Activated CD8-positive, alpha-beta T cell treated with anti-CD3 and anti-CD28 coated beads for 36 hours (primary cell): ENCODE measurements at regions not wholly inside any gene's neighbourhood (a gene's known extent, or its start where the extent isn't known, plus 50 kb on each side); places are given as distances from the start of the nearest gene placed in this dataset.

Experiments
- ATAC-seq: fragments of 200-7000 bp; cut with Tn5 transposase; one replicate; pipeline ENCODE4 v1.10.0; 2021; ENCODE audit warnings: mild to moderate bottlenecking, moderate library complexity
- CTCF ChIA-PET: fragments of 350-600 bp; sonication (Branson Sonifier 250); formaldehyde crosslinking; loops from one replicate; lab custom pipeline; 2021; ENCODE audit warnings: antibody characterized with exemption; lab: Charles Lee
- POLR2A ChIA-PET: fragments of 350-600 bp; sonication (Branson Sonifier 250); formaldehyde crosslinking; loops from one replicate; lab custom pipeline; 2021; ENCODE audit warnings: antibody characterized with exemption; lab: Charles Lee
- DNase-seq: peaks from one replicate; pipeline ENCODE4 v3.0.0-alpha.2; 2020
- H3K27ac Mint-ChIP-seq: one replicate; pipeline ENCODE4 v1.8.0; 2021; ENCODE audit warnings: mild to moderate bottlenecking, mixed read lengths
- H3K27me3 Mint-ChIP-seq: one replicate; pipeline ENCODE4 v1.8.0; 2021; ENCODE audit warnings: mixed read lengths
- H3K36me3 Mint-ChIP-seq: one replicate; pipeline ENCODE4 v1.8.0; 2021; ENCODE audit warnings: low read depth, mixed read lengths
- H3K4me1 Mint-ChIP-seq: one replicate; pipeline ENCODE4 v1.8.0; 2021; ENCODE audit warnings: low read depth, mixed read lengths
- H3K4me3 Mint-ChIP-seq: one replicate; pipeline ENCODE4 v1.8.0; 2021; ENCODE audit warnings: mild to moderate bottlenecking, moderate library complexity, mixed read lengths
- H3K9me3 Mint-ChIP-seq: one replicate; pipeline ENCODE4 v1.8.0; 2021; ENCODE audit warnings: mixed read lengths
- intact Hi-C: fragments of 100-400 bp; cut with micrococcal nuclease; formaldehyde crosslinking; loops from one replicate; pipeline ENCODE4 v1.10.0; 2022
- TF ChIP-seq, protein P1 (sequence below): fragments of 200-600 bp; IDR thresholded peaks from one replicate; pipeline ENCODE4 v1.8.0; 2022; ENCODE audit warnings: antibody characterized with exemption, mild to moderate bottlenecking

DNA sequence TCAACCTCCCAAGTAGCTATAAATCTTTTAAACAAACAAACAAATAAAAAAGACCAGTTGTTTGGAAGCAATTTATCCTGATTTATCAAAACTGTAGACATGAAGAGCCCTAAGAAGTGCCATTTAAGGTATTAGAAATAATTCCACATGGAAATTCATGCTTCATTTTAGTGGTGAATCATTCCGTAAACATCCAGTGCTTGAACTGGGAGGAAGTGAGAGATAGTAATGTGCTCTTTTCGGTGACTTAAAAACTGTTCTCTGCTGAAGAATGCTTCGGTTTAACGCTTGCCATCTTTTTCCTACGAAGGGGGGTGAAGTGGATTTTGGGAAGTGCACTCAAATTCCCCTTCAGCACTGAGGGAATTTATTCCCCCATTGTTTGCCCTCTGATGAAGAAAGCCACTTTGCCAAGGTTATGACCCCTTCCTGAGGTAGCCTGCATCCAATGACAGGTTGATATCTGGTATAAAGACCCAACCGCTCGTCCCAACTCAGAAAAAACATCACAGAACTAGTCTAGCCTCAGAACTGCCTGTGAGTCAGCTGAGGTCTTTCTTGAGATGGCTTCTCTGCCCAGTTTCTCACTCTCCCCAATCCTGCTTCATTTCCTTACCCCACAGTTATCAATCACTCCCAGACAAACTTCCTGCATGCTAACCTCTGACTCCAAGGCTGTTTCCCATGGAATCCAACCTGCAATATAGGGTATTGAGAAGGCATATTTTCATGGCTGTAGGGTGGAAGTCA is 244.1 kb downstream of the AEBP2 start:
- no peak for DNase-seq
- intact Hi-C loops = no loop called here
- ATAC-seq = no peak
- TF ChIP-seq, protein P1, sequence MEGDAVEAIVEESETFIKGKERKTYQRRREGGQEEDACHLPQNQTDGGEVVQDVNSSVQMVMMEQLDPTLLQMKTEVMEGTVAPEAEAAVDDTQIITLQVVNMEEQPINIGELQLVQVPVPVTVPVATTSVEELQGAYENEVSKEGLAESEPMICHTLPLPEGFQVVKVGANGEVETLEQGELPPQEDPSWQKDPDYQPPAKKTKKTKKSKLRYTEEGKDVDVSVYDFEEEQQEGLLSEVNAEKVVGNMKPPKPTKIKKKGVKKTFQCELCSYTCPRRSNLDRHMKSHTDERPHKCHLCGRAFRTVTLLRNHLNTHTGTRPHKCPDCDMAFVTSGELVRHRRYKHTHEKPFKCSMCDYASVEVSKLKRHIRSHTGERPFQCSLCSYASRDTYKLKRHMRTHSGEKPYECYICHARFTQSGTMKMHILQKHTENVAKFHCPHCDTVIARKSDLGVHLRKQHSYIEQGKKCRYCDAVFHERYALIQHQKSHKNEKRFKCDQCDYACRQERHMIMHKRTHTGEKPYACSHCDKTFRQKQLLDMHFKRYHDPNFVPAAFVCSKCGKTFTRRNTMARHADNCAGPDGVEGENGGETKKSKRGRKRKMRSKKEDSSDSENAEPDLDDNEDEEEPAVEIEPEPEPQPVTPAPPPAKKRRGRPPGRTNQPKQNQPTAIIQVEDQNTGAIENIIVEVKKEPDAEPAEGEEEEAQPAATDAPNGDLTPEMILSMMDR = no peak
- CTCF ChIA-PET = no interaction called here
- Mint-ChIP-seq H3K27ac (no peak overlapping the region), H3K27me3 (no peaks in the 10 kb centered on the region), H3K9me3 (peaks cover 23% of the 10 kb centered on the region), H3K4me3 (no peak overlapping the region), H3K4me1 (peaks cover 36% of the 10 kb centered on the region), H3K36me3 (peaks cover 19% of the 10 kb centered on the region)
- POLR2A ChIA-PET = interaction anchor here (0.9 kb wide), 1 partner anchor 11 kb away, joined by 3 read pairs; no protein-coding TSS in a partner anchor

DNA sequence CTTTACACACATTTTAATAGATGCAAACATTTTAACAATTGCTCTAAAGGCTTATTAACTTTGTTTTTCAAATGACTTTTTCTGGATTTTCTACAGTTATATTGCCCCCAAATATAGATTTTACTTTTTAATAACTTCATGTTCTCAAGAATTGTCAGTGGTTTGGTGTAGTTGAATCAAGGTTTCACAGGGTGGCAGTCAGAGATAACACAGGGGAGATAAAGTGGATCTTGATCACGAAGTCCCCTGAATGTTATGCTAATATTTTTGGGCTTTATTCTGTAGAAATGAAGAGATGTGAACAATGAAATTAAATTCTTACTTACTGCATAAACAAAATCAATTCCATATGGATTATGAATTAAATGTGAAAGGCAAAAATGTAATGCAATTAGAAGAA is 248.1 kb downstream of the AEBP2 start:
- peaks cover 18% of the 10 kb centered on the region for H3K4me1 Mint-ChIP-seq

DNA sequence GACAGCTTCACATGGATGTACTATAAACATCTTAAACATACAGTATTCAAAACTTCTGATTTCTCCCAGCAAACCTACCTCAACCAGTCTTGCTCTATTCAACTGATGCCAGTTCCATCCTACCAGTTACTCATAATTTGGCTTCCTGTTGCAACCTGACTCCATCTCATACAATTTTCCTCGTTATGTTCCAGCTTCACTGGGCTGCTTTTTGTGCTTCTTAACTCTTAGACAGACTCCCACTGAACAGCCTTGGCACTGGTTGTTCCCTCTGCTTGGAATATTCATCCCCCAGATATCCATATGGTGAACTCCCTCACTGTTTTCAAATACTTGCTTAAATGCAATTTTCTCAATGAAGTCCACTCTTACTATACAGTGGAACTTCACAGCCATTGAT is 249.2 kb downstream of the AEBP2 start:
- H3K4me3 Mint-ChIP-seq = no peak overlapping the region
- TF ChIP-seq, protein P1 = no peak
- intact Hi-C loops = no loop called here
- H3K27ac Mint-ChIP-seq = no peak overlapping the region
- ChIA-PET POLR2A (no interaction called here), CTCF (interaction anchor here (0.9 kb wide), 1 partner anchor 51 kb away, joined by 3 read pairs; no protein-coding TSS in a partner anchor)
- H3K36me3 Mint-ChIP-seq = peaks cover 7% of the 10 kb centered on the region
- DNase-seq (no peak), ATAC-seq (no peak)
- H3K4me1 Mint-ChIP-seq = peaks cover 15% of the 10 kb centered on the region
- no peaks in the 10 kb centered on the region for H3K27me3 Mint-ChIP-seq
- H3K9me3 Mint-ChIP-seq = peaks cover 10% of the 10 kb centered on the region

More for the DNA sequence above, 248.1 kb downstream of the AEBP2 start:
- Mint-ChIP-seq H3K9me3 (peaks cover 2% of the 10 kb centered on the region), H3K27me3 (no peaks in the 10 kb centered on the region), H3K4me3 (no peak overlapping the region), H3K27ac (no peak overlapping the region), H3K36me3 (no peaks in the 10 kb centered on the region)
- ChIA-PET CTCF (interaction anchor here (0.9 kb wide), 1 partner anchor 52 kb away, joined by 3 read pairs; no protein-coding TSS in a partner anchor), POLR2A (no interaction called here)
- ATAC-seq (no peak), DNase-seq (no peak)
- TF ChIP-seq, protein P1 = no peak
- intact Hi-C loops = no loop called here

DNA sequence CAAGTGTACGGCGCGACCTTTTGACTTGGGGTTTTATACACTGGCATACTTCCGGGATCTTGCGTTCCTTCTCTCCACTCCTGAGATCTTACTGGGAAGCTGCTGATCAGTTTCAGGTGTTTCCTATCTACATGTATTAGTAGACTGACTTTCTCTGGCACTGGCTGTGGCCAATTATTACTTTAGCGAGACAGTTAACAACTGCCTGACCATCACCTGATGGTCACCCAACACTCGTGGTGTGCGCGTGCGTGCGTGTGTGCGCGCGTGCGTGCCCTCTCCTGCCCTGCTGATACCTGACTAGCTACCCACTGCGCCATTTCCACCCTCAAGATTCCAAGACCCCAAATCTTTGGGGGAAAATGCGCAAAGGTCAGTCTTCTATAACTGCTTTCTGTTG is 249.9 kb downstream of the AEBP2 start:
- Mint-ChIP-seq H3K4me3 (no peak overlapping the region), H3K27me3 (no peaks in the 10 kb centered on the region), H3K9me3 (peaks cover 10% of the 10 kb centered on the region), H3K4me1 (peaks cover 12% of the 10 kb centered on the region), H3K27ac (no peak overlapping the region), H3K36me3 (peaks cover 7% of the 10 kb centered on the region)
- TF ChIP-seq, protein P1 = no peak
- POLR2A ChIA-PET = no interaction called here
- CTCF ChIA-PET = interaction anchor here (1.2 kb wide), 1 partner anchor 50 kb away, joined by 3 read pairs; no protein-coding TSS in a partner anchor
- intact Hi-C loops = no loop called here
- ATAC-seq = no peak
- no peak for DNase-seq

DNA sequence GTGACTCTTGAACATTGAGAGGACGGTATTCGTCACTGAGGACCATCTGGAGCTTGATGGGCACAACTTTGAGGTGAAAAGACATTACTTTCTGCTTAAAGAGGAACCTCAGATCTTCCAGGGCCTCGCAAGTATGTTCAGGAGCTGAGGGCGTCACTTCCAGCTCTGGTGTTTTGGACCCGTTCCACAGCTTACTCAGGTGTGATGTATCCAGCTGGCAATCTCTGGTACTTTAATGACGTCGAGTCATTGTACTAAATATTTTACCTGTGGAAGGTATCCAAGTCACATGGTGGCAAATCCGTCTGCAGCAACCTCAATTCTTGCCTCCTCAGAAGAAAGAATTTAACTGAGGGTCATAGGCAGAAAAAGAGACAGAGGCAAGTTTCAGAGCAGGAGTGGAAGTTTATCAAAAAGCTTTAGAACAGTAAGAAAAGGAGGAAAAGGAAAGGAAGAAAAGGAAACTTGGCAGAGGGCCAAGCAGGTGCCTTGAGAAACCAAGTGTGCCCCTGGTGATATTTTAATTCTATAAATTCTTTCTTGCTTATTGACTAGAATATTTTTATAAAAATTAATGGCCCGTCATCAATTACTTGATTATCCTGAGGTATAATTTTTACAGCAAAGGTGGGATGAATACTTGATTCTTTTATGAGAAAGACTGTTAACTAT is 250.6 kb downstream of the AEBP2 start:
- CTCF ChIA-PET = interaction anchor here (1.2 kb wide), 1 partner anchor 49 kb away, joined by 3 read pairs; no protein-coding TSS in a partner anchor
- Mint-ChIP-seq H3K36me3 (peaks cover 7% of the 10 kb centered on the region), H3K9me3 (peaks cover 11% of the 10 kb centered on the region), H3K4me1 (peaks cover 17% of the 10 kb centered on the region), H3K27ac (no peak overlapping the region), H3K4me3 (no peak overlapping the region), H3K27me3 (no peaks in the 10 kb centered on the region)
- TF ChIP-seq, protein P1 = no peak
- POLR2A ChIA-PET = no interaction called here
- DNase-seq = no peak
- ATAC-seq = no peak
- intact Hi-C loops = no loop called here
